Dermis blood vessel endothelial cell (primary cell): ENCODE measurements at regions not wholly inside any gene's neighbourhood (a gene's known extent, or its start where the extent isn't known, plus 50 kb on each side); places are given as distances from the start of the nearest gene placed in this dataset.

Experiments
- DNase-seq: peaks from one replicate; pipeline ENCODE4 v3.0.0; 2010

DNA sequence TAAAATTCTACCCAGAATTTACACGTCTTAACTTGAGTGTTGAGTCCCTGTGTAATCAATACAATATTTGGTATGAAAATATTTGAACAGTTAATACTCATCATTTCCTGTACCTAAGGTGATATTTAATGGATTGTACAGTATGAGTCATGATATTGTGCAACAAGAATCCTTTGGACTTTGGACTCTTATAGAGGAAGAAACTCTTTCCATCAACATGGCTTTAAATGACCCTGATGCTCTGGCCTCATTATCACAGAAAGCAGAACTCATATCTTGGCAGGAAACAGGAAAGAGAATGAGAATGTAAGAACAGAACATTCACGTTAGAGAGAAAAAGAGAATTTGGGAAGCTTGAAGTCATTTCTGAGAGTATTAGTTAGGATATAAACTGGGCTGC is 168.8 kb upstream of the B3GALT2 start:
- DNase-seq, result peak; percentile 3

DNA sequence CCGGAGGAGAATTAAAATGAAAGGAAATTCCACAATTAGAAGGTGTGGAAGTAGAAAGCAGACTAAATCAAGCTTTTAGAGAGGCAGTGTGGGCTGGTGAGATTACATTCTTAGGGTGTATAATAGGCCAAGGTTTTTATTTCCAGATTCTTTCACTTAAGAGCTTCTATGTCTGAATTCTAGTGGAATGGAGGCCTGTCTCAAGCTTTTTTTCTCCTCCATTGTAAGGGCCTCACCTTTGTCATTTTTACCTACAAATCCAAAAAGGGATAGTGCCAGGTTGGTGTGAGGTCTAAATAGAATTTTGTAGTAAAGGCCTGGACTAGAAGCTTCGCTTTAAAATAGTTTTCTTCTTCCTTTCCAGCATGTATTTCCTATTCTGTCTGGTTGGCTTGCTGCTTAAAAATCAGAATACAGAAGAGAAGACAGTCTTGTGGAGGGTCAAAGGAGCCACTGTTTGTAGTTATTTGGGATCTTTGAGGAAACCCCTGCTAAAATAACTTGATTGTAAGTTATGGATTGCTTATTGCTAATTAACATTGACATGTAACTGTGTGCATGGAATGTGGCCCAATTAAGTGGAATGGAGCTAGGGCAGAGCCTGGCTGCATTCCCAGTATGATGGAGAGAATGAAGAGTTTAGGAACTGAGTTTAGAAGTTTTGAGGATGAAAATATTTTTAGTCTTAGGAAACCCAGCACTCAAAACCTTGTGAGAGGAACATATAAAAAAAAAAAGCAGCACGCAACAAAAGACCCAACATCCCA is 162.5 kb upstream of the B3GALT2 start:
- DNase-seq, result no peak

DNA sequence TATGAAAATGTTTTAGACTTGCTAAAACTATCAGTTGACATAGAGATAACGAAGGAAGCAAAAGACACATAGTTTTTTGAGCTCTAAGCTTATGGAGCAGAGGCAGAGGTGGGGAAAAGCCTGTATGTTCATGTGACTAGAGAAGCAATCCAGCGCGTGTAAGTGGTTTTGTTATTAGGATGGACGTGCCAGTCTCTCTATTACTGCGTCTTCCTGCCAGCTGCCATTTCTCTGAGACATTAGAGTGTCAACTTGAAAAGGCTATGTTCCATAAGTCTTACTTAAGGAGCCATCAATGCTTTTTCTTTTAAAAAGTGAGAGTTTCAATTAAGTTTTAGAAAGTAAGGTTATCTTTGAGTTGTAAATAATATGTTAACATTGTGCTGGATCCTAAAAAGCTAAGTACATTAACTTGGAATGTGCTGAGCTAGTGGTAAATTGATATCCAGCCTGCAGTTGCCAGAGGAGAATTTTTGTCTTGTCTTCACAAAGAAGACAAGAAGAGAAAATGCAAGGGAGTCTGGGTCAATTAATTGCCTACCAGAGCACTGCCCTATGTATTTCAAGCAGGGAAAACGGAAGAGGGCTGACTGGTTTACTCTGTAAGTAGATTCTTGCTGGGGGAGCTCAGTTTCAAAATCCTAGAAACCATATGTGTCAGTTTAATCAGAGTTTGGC is 161.8 kb upstream of the B3GALT2 start:
- no peak for DNase-seq

DNA sequence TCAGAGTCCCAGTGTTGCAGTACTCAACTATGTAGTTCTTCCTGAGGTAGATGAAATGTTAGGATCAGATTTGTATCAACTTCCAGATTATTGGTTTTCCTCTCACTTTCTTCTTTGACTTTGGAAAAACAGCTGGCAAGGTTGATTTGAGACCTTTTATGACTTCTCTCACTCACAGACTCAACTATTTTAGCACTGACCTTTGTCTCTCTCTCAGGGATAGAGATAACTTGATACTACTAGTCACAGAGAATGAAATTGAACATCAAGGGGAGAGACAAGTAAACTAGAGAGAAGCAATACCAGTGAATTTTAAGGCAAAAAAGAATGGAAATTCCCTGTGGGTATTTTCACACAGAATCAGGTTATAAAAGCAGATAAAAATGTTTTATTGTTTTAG is 159.7 kb upstream of the B3GALT2 start:
- no peak for DNase-seq

DNA sequence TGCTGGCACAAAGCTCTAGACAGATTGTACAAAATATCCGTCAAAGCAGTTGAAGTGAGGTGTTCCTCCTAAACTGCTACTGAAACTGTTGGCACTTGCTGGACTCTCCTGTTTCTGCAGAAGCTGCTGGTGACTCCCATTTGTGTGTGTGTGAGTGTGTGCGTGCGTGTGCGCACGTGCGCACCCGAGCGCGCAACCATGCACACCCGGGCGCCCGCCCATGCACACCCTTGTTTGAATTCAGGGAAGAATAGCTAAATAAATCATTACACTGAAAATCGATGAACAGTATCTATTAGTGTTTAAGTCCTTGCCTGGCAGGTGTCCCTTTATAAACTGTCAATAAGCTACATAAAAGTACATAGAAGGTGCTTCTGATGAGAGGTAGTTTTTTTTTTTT is 156.4 kb upstream of the B3GALT2 start:
- no peak for DNase-seq

DNA sequence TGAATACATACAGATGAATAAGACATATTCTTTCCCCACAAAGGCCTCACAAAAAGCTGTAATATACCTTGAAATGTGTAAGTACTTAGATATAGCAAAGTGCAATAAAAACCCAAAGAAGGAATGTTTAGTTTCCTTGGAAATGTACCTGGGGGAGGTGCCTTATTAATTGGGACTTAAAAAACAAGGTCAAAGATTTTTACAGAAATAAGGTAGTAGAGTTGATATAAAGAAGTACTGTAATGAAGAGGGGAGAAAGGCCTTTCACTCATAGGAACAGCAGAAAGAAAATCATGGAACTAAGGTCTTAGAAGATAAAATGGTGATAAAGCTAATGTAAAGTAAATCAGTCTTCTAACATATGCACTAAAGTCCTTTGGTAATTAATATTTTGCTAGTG is 153.9 kb upstream of the B3GALT2 start:
- DNase-seq, result no peak

DNA sequence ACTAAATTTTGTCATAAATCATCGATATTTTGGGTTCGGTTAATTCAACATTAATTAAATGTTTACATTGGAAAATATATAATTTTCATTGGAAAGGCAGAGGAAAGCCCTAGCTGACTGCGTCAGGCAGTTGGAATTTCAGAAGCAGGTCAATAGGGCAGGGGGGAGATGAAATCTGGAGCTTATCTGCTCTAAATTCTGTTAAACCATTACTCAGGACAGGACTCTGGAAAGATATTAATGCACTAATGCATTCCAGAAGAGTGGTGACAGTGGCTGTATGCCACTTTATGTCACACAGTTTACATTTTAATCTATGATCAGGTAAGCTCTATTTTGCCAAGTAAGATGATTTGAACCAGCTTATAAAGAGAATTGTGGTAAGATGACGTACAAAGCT is 153.0 kb upstream of the B3GALT2 start:
- DNase-seq, result no peak

DNA sequence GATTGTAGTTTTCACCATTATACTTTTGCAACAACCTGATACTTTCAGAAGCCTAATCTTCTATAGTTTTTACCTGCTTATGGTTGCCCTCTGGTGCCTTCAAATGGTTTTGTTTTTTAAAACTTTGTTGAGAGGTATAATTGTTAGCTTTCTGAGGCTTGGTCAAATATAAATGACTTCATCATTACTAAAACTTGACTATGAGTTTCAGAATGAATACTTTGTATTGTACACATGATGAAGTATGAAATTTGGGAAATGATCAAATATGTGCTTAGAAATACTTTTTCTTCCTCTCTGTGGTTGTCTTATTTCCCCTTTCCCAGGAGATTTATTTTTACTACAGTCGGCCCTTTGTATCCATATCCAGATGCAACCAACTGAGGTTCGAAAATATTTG is 151.8 kb upstream of the B3GALT2 start:
- peak; percentile 20 for DNase-seq

DNA sequence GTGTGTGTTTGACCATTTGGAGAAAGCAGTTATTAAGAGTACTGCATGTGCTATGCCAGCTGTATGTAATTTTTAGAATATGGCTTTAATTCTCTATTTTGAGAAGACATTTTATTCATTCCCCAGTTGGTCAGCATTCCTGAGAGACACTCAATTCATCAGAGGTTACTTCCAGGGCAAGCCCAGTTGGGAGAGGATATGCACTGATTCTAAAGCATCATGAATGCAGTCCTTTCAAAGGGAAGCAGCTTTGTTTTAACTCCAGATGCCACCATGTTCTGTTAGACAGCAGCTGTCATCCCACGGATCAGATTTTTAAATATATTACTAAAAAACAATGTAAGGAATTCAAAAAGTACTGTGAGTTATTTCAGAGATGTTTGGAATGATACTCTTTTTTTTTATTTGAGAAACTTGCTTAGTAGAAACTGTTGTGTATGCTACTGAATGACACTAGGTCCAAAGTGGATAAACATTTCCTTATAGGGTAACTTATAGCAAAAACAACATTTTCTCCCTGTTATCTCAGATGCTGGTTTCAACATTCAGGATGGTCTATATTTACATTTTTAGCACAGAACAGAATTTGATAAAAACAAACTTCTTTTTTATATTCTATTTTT is 149.5 kb upstream of the B3GALT2 start:
- DNase-seq, result no peak

DNA sequence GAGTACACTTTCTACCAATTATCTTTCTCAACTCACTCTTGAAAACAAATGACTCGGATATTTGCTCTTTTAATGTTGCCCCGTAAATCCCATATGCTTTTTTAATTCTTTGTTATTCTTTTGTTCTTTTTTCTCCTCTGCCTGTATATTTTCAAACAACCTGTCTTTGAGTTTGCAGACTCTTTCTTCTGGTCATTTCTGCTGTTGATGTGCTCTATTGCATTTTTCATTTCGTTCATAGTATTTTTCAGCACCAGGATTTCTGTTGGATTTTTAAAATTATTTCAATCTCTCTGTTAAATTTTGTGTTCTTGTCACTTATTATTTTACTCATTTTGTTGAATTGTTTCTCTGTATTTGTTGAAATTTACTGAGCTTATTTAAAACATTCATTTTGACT is 146.8 kb upstream of the B3GALT2 start:
- no peak for DNase-seq

DNA sequence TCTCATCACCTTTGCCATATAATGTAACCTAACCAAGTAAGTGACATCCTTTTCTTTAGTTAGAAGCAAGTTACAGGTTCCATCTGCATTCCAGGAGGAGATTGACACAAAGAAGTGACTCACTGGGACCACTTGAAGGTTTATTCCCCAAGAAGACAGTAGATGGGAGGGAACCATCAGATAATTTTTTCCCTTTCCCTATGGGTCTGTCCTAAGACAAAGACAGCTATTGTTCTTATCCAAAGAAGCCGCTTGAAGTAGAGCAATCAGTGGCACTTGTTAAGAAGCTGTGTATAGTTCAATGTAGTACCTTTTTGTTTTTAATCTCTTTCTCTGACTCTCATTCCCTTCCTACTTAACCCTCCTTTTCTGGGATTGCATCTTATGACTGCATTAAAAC is 139.9 kb upstream of the B3GALT2 start:
- no peak for DNase-seq

DNA sequence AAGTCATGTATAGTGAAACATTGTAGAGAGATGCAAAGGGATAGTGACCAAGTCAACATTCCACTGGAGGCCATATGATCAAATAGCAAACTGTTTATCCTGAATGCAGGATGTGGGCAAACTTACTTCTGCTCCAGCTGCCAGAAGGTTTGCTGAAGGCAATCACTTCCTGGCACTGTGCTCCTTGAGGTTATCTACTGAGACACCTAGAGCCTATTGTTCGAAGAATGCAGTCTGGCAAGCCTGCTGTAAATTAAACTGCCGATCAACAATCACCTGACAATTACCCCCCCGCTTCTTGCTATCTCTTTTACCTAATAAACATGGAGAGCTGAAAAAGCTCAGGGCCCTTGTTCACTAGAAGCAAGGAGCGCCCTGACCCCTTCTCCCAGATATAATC is 139.4 kb upstream of the B3GALT2 start:
- no peak for DNase-seq

DNA sequence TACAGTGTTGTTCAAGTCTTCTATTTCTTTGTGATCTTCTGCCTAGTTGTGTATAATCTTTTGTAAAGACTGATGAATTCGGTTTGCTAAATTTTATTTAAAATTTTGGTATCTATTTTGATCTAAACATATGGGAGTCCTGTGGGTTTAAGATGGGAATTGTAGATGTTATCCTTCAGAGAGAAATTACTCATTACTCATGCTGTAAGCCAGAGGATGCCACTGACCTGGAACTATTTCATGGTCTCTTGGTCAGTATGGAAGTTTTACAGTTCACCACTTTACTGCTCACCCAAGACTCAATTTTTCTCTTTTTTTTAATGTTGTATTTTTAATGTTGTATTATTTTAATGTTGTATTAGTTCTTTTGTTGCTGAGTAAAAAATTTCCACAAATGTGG is 138.6 kb upstream of the B3GALT2 start:
- DNase-seq, result no peak

DNA sequence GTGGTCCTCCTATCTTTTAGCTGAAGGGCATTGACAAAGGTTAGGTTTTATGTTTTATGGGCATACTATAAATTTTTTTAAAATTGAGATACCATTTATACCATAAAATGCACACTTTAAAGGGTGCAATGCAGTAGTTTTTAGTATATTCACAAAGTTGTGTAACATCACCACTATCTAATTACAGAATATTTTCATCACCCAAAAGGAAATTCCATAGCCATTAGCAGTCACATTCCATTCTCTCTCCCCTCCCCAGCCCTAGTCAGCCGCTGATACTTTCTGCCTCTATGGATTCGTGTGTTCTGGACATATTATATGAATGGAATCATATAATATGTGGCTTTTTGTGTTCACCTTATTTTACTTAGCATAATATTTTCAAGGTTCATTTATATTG is 135.8 kb upstream of the B3GALT2 start:
- DNase-seq, result peak; percentile 80

DNA sequence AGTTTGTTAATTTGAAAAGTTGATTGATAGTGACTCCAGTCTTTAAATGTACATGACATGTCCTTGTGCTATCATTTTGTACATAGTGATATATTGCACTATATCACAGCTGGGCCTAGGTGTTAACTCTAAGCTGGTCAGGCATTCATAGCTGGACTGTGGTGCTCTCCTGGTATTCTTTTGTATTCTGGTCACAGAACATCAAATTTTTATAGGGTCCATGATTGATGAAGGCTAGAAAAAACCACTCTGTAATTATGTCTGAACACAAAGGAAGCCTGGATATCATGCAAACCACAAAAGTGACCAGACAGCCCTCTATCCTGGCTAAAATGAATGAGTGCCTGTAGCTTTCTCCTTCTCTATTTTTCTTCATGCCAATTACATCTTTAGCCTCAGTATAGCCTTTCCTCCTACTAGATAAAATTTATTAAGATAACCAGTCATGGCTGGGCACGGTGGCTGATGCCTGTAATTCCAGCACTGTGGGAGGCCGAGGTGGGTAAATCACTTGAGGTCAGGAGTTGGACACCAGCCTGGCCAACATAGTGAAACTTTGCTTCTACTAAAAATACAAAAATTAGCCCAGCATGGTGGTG is 134.9 kb upstream of the B3GALT2 start:
- no peak for DNase-seq

DNA sequence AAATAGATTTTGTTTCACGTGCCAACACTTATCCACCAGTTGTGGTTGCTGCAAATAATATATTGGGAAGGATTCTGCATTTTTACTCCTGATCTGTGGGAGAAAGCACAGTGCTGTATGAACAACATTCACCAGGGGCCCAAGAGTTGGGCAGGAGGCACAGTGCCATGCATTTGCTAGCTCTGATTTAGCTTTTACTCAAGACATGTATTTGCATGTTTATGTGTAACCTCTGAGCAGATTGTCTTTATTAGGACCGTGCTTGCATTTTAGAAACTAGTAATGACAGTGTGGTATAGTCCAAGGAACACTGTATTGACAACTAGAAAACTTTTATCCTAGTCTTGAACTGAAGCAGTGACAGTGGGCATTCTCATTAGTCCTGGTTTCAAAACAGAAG is 133.9 kb upstream of the B3GALT2 start:
- no peak for DNase-seq

DNA sequence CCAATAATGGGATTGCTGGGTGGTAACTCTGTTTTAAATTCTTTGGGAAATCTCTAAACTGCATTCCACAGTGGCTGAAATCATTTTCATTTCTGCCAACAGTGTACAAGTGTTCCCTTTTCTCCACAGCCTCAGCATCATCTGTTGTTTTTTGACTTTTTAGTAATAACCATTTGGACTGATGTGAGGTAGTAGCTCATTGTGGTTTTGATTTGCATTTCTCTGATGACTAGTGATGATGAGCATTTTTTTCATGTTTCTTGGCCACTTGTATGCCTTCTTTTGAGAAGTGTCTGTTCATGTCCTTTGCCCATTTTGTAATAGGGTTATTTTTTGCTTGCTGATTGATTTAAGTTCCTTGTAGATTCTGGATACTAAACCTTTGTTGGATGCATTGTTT is 131.9 kb upstream of the B3GALT2 start:
- DNase-seq, result no peak

DNA sequence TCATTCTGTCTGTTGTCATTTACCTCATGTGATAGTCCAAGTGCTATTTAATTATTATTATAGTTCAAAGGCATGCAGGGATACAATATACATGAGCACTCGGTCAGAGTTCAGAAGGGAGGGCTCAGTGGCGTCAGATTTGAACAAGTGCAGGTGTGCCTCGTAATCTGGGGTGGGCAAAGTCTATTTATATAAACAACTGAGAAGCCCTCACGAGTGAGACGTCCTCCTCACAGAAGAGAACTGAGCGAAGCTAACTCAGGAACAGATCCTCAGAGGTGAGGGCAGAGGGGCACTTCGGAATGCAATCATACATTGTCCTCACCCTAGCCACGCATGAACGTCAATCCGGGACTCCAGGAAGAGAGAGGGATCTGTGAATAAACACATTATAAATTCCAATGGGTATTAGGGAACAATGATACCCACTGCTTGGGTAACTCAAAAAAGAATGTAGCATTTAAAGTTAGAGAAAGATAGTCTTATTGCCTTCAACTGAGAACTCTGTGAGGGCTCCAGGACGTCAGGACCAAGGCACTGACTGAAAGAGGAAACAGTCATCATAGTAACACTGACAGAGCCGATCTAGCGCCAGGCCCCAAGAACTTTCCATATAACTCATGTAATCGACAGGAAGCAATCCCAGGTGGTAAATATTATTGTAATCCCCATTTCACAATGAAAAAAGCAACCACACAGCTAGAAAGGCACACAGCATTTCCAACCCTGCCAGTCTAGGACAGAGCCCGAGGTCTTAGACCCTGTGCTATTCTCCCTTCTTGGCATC is 127.1 kb upstream of the B3GALT2 start:
- peak; percentile 55 for DNase-seq

DNA sequence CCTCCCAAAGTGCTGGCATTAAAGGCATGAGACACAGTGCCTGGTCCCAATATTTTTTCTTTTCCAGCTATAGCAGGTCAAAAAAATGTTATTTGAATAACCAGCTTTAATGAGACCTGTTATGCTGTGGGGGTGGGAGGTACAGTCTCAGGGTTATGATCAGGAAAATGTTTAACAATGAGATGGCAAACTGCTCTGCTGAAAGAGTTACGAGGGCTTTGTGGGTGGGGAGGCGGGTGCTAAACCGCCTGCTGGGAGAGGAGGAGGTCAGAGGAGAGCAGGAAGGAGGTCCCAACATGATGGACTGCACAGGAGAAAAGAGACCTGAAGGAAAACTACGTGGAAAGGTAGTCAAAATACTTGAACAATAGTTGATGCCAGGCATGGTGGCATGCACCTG is 126.0 kb upstream of the B3GALT2 start:
- DNase-seq, result no peak

DNA sequence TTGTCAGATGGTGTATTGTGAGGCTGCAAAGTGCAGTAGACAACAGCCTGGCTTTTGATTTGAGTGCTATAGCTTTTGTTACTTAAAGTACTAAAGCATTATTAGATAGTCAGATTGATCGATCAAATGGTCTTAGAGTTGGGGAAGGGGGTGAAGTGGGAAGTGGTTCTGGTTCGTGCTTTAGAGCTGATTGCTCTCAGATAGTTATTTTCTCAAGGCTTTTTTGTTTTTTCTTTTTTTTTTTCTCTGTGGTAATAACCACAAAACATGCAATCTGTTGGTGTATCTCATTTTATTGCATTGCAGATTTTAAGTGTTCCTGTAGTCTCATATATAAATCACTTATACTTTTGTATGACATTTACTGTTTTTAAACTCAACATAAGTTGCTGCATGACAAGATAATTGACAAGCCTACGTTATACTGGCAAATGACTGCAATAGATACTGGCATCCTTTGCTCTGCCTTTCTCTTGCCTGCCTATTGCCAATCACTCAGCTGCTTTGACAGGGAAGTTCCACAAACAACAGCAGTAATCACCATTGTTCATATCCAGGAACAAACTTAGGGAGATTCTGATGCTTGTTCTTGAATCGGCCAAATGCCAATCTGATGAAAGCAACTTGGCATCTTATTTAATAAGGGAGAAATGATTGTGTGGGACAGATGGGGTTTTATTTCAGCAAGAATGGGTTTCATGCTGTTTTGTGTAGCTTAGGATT is 125.0 kb upstream of the B3GALT2 start:
- DNase-seq, result no peak

DNA sequence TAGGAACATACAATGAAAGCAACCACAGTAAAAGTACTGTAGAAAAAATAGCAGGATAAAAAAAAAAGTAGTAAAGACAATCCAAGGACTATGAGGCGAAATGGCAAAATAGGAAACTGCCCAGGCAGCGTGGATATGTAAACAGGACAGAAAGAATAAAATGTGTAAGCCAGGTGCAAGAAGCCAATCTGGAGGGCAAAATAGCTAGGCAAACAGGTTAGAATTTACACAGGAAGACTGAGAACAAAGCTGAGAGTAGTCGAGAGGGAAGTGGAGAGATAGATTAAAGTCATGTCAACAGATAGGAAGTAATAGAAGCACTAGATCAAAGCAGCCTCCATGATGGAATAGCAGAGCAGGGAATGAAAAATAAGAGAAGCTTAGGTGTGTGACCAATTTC is 124.2 kb upstream of the B3GALT2 start:
- no peak for DNase-seq

DNA sequence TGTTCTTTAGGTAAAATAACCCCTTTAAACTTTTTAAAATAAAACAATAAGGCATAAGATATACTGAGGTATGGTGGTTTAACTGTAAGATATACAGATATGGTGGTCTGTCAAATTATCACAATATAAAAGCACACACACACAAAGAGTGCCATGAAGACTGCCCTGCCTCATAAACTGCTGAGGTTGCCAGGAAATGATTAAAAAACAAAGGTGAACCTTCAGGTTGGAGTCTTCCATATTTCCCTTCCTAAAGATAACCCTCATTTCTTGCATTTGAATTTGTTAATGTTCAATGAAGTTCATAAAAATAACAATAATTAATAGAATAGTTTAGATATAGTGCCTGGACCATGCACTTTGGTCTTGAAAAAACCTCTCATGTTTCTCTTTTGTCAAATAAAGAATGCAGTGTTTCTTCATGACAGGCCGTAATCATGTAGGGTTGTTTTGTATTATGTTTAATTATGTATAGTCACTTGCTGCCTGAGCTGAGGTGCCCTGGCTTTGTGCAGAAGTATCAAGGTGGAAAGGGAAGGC is 123.6 kb upstream of the B3GALT2 start:
- DNase-seq, result no peak
